ENCODE measurements at regions not wholly inside any gene's neighbourhood (a gene's known extent, or its start where the extent isn't known, plus 50 kb on each side); places are given as distances from the start of the nearest gene placed in this dataset.

DNA sequence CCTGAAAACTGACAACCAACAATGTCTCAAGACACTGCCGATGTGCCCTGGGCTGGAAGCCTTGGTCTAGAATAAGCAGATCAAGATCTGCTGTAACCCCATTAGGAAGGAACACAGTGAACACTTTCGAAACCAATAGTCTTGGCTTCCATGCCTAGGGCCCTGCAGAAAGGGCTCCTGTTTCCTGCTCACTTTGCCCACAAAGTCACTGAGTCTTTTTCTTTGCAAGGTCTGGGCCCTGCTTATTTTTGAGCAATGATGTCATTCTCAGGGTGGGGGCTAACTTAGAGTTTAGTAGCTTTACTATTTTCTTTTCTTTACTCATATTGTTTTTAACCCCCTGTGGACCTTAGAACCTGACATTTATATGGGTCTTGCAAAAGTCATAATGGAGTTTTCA is 704.2 kb upstream of the TMEM132C start:
- H3K4me1 Mint-ChIP-seq (ENCODE audit: insufficient read depth, unreplicated experiment) = peaks cover 4% of the 10 kb centered on the region
- no peak overlapping the region for H3K4me3 Mint-ChIP-seq (ENCODE audit: unreplicated experiment)
- TF ChIP-seq, protein P1, sequence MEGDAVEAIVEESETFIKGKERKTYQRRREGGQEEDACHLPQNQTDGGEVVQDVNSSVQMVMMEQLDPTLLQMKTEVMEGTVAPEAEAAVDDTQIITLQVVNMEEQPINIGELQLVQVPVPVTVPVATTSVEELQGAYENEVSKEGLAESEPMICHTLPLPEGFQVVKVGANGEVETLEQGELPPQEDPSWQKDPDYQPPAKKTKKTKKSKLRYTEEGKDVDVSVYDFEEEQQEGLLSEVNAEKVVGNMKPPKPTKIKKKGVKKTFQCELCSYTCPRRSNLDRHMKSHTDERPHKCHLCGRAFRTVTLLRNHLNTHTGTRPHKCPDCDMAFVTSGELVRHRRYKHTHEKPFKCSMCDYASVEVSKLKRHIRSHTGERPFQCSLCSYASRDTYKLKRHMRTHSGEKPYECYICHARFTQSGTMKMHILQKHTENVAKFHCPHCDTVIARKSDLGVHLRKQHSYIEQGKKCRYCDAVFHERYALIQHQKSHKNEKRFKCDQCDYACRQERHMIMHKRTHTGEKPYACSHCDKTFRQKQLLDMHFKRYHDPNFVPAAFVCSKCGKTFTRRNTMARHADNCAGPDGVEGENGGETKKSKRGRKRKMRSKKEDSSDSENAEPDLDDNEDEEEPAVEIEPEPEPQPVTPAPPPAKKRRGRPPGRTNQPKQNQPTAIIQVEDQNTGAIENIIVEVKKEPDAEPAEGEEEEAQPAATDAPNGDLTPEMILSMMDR (IDR thresholded peaks at IDR 0.05; ENCODE audit: unreplicated experiment) = no peak
- ChIA-PET CTCF (no interaction called here), POLR2A (no interaction called here)
- intact Hi-C loops (cut with micrococcal nuclease) = no loop called here
- no peak overlapping the region for H3K27ac Mint-ChIP-seq (ENCODE audit: low read depth, unreplicated experiment)
- no peak for DNase-seq (ENCODE audit: unreplicated experiment)
- H3K36me3 Mint-ChIP-seq (ENCODE audit: insufficient read depth, unreplicated experiment) = no peaks in the 10 kb centered on the region
- no peaks in the 10 kb centered on the region for H3K27me3 Mint-ChIP-seq (ENCODE audit: insufficient read depth, unreplicated experiment)
- BruUV-seq (replicated peaks) = no TSS peak
- peaks cover 16% of the 10 kb centered on the region for H3K9me3 Mint-ChIP-seq (ENCODE audit: unreplicated experiment)

- Mint-ChIP-seq H3K4me1 (ENCODE audit: insufficient read depth, unreplicated experiment) (no peaks in the 10 kb centered on the region), H3K36me3 (ENCODE audit: insufficient read depth, unreplicated experiment) (no peaks in the 10 kb centered on the region), H3K27me3 (ENCODE audit: insufficient read depth, unreplicated experiment) (no peaks in the 10 kb centered on the region), H3K4me3 (ENCODE audit: unreplicated experiment) (no peak overlapping the region), H3K9me3 (ENCODE audit: unreplicated experiment) (peaks cover 35% of the 10 kb centered on the region), H3K27ac (ENCODE audit: low read depth, unreplicated experiment) (no peak overlapping the region)
- ChIA-PET CTCF (no interaction called here), POLR2A (no interaction called here)
- intact Hi-C loops (cut with micrococcal nuclease) = no loop called here
- TF ChIP-seq, protein P1 (IDR thresholded peaks at IDR 0.05; ENCODE audit: unreplicated experiment) = no peak
- BruUV-seq (replicated peaks) = no TSS peak
- no peak for DNase-seq (ENCODE audit: unreplicated experiment)
These were observed 701.7 kb upstream of the TMEM132C start for GRCh38 chr12:127565241-127565640.

DNA sequence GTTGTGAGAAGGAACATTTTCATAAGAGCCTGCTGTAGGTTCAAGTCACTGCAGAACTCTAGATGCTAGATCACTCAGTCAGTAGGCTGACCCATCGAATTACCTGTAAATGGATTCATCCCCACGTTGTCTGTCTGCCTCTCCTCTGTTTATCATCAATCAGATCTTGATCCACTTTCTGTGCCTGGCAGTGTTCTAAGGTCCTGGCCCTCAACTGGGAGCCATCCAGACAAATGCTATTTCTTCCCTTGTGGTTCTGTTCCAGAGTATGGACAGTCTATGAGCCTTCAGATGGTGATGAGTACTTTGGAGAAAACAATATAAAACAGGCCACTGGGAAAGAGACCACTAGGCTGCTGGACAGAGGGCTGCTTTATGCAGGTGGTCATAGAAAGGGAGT is 699.4 kb upstream of the TMEM132C start:
- POLR2A ChIA-PET = no interaction called here
- peaks cover 40% of the 10 kb centered on the region for H3K9me3 Mint-ChIP-seq (ENCODE audit: unreplicated experiment)
- TF ChIP-seq, protein P1 (IDR thresholded peaks at IDR 0.05; ENCODE audit: unreplicated experiment) = no peak
- BruUV-seq (replicated peaks) = no TSS peak
- H3K4me3 Mint-ChIP-seq (ENCODE audit: unreplicated experiment) = no peak overlapping the region
- no peaks in the 10 kb centered on the region for H3K4me1 Mint-ChIP-seq (ENCODE audit: insufficient read depth, unreplicated experiment)
- H3K36me3 Mint-ChIP-seq (ENCODE audit: insufficient read depth, unreplicated experiment) = no peaks in the 10 kb centered on the region
- H3K27ac Mint-ChIP-seq (ENCODE audit: low read depth, unreplicated experiment) = no peak overlapping the region
- intact Hi-C loops (cut with micrococcal nuclease) = no loop called here
- CTCF ChIA-PET = no interaction called here
- H3K27me3 Mint-ChIP-seq (ENCODE audit: insufficient read depth, unreplicated experiment) = no peaks in the 10 kb centered on the region
- no peak for DNase-seq (ENCODE audit: unreplicated experiment)

GRCh38 chr12:127570387-127570786 is 696.6 kb upstream of the TMEM132C start:
- Mint-ChIP-seq H3K4me1 (ENCODE audit: insufficient read depth, unreplicated experiment) (no peaks in the 10 kb centered on the region), H3K27me3 (ENCODE audit: insufficient read depth, unreplicated experiment) (no peaks in the 10 kb centered on the region), H3K36me3 (ENCODE audit: insufficient read depth, unreplicated experiment) (no peaks in the 10 kb centered on the region), H3K27ac (ENCODE audit: low read depth, unreplicated experiment) (no peak overlapping the region), H3K9me3 (ENCODE audit: unreplicated experiment) (peaks cover 38% of the 10 kb centered on the region), H3K4me3 (ENCODE audit: unreplicated experiment) (no peak overlapping the region)
- ChIA-PET POLR2A (no interaction called here), CTCF (no interaction called here)
- DNase-seq (ENCODE audit: unreplicated experiment) = no peak
- TF ChIP-seq, protein P1 (IDR thresholded peaks at IDR 0.05; ENCODE audit: unreplicated experiment) = no peak
- intact Hi-C loops (cut with micrococcal nuclease) = no loop called here
- BruUV-seq (replicated peaks) = no TSS peak
